DMS 273 (cell line): ENCODE measurements at regions not wholly inside any gene's neighbourhood (a gene's known extent, or its start where the extent isn't known, plus 50 kb on each side); places are given as distances from the start of the nearest gene placed in this dataset.
"Not testable (repeated sequence)": the region's sequence is repeated elsewhere in the genome, so short reads cannot be mapped to it uniquely, and the experiment has no call there.

Experiments
- DNase-seq: peaks from one replicate; lab custom pipeline; 2025; ENCODE audit not compliant: unreplicated experiment; lab: John Stamatoyannopoulos, UW

- no peak for DNase-seq
These were observed 329.0 kb upstream of the TMTC4 start for GRCh38 chr13:101003566-101003965.

GRCh38 chr13:100989392-100989791, 314.8 kb upstream of the TMTC4 start:
- no peak for DNase-seq

- DNase-seq: no peak
These were observed 314.3 kb upstream of the TMTC4 start for GRCh38 chr13:100988921-100989320.

GRCh38 chr13:100987948-100988347, 313.4 kb upstream of the TMTC4 start:
- peak; percentile 0 for DNase-seq

- no peak for DNase-seq
These were observed 312.0 kb upstream of the TMTC4 start for GRCh38 chr13:100986571-100986970.

- no peak for DNase-seq
These were observed 309.6 kb upstream of the TMTC4 start for GRCh38 chr13:100984085-100984705.

- DNase-seq: no peak
These were observed 308.5 kb upstream of the TMTC4 start for GRCh38 chr13:100983111-100983510.

GRCh38 chr13:100980171-100980570, 305.6 kb upstream of the TMTC4 start:
- no peak for DNase-seq

GRCh38 chr13:100977841-100978240, 303.2 kb upstream of the TMTC4 start:
- no peak for DNase-seq

GRCh38 chr13:100976993-100977392, 302.4 kb upstream of the TMTC4 start:
- no peak for DNase-seq

- not testable (repeated sequence) for DNase-seq
These were observed 301.1 kb upstream of the TMTC4 start for GRCh38 chr13:100975666-100976065.

- DNase-seq: no peak
These were observed 288.0 kb upstream of the TMTC4 start for GRCh38 chr13:100962585-100962984.

GRCh38 chr13:100961186-100961585, 286.6 kb upstream of the TMTC4 start:
- no peak for DNase-seq

GRCh38 chr13:100958831-100959230, 284.2 kb upstream of the TMTC4 start:
- no peak for DNase-seq

GRCh38 chr13:100957741-100958140, 283.1 kb upstream of the TMTC4 start:
- DNase-seq: no peak

- peak; percentile 42 for DNase-seq
These were observed 280.1 kb upstream of the TMTC4 start for GRCh38 chr13:100954430-100955305.

- DNase-seq: no peak
These were observed 276.4 kb upstream of the TMTC4 start for GRCh38 chr13:100951016-100951415.

GRCh38 chr13:100948937-100949336, 274.3 kb upstream of the TMTC4 start:
- DNase-seq: not testable (repeated sequence)

- no peak for DNase-seq
These were observed 272.0 kb upstream of the TMTC4 start for GRCh38 chr13:100946588-100946987.

- no peak for DNase-seq
These were observed 270.3 kb upstream of the TMTC4 start for GRCh38 chr13:100944791-100945345.

GRCh38 chr13:100942742-100943141, 268.1 kb upstream of the TMTC4 start:
- DNase-seq: no peak
